A673 (cell line): ENCODE measurements at regions not wholly inside any gene's neighbourhood (a gene's known extent, or its start where the extent isn't known, plus 50 kb on each side); places are given as distances from the start of the nearest gene placed in this dataset. TPM values are rescaled to one million over a fixed set of nuclear protein-coding genes. Genes with fewer than 3 reads are reported as not detected.

ENCODE experiments used
- BruUV-seq: library from RNA; stranded (reverse); fragments of 400-500 nt; replicated peaks from 2 replicates; lab custom pipeline; 2021; lab: Mats Ljungman, UMichigan
- CTCF ChIA-PET: fragments of 300-600 bp; sonication (Branson Sonifier 250); formaldehyde crosslinking; loops from one replicate; lab custom pipeline; 2022; ENCODE audit warnings: antibody characterized with exemption; lab: Charles Lee
- POLR2A ChIA-PET: fragments of 300-600 bp; sonication (Branson Sonifier 250); formaldehyde crosslinking; loops from one replicate; lab custom pipeline; 2022; ENCODE audit warnings: antibody characterized with exemption; ENCODE audit not compliant: low non-redundant PET; lab: Charles Lee
- DNase-seq: peaks from one replicate; pipeline ENCODE4 v3.0.0-alpha.2; 2015; ENCODE audit warnings: low spot score
- H3K27ac ChIP-seq: fragments of 200-600 bp; sonication (generic); 2 replicates; pipeline ENCODE4 v1.5.1; 2016; ENCODE audit warnings: mixed run types, low read depth, mild to moderate bottlenecking, mixed read lengths, antibody characterized with exemption, low read length; ENCODE audit not compliant: poor library complexity, severe bottlenecking
- H3K27me3 ChIP-seq: fragments of 200-600 bp; sonication (generic); replicated peaks from 2 replicates; pipeline ENCODE4 v1.6.1; 2017; ENCODE audit warnings: mixed run types, low read depth, mild to moderate bottlenecking, mixed read lengths, antibody characterized with exemption, low read length; ENCODE audit not compliant: insufficient read depth, poor library complexity
- H3K36me3 ChIP-seq: fragments of 200-600 bp; sonication (generic); 2 replicates; pipeline ENCODE4 v1.6.1; 2016; ENCODE audit warnings: mixed run types, mild to moderate bottlenecking, mixed read lengths, antibody characterized with exemption, low read length; ENCODE audit not compliant: insufficient read depth, poor library complexity, severe bottlenecking
- H3K4me1 ChIP-seq: fragments of 200-600 bp; sonication (generic); 2 replicates; pipeline ENCODE4 v1.6.1; 2017; ENCODE audit warnings: mixed run types, mild to moderate bottlenecking, mixed read lengths, antibody characterized with exemption, low read length; ENCODE audit not compliant: insufficient read depth, poor library complexity, severe bottlenecking
- H3K4me3 ChIP-seq: fragments of 200-600 bp; sonication (generic); 2 replicates; pipeline ENCODE4 v1.5.1; 2016; ENCODE audit warnings: low read depth, mixed run types, mild to moderate bottlenecking, mixed read lengths, low read length; ENCODE audit not compliant: poor library complexity, severe bottlenecking
- H3K9me3 ChIP-seq: fragments of 200-600 bp; sonication (generic); 2 replicates; pipeline ENCODE4 v1.6.1; 2016; ENCODE audit warnings: mixed run types, low read depth, mild to moderate bottlenecking, mixed read lengths, antibody characterized with exemption, low read length; ENCODE audit not compliant: poor library complexity, severe bottlenecking
- EZH2 ChIP-seq: fragments of 200-600 bp; sonication (generic); IDR thresholded peaks from 2 replicates; pipeline ENCODE4 v1.6.1; 2017; ENCODE audit warnings: borderline replicate concordance, low read depth, mild to moderate bottlenecking, mixed read lengths, antibody characterized with exemption, low read length; ENCODE audit not compliant: poor library complexity, severe bottlenecking
- intact Hi-C: fragments of 100-400 bp; cut with micrococcal nuclease; formaldehyde crosslinking; loops from one replicate; pipeline ENCODE4 v1.10.0; 2022; ENCODE audit not compliant: unreplicated experiment
- microRNA-seq: library from miRNA; unstranded; fragments of <30 nt; microRNA quantifications from one replicate; pipeline ENCODE4 v1.2.0, GENCODE V29; 2021
- TF ChIP-seq, protein P1 (sequence below): fragments of 300-800, 200-600 bp; sonication (generic); conservative IDR thresholded peaks from 2 replicates; pipeline ENCODE4 v1.5.1; 2017; ENCODE audit warnings: low read depth, mild to moderate bottlenecking, antibody characterized with exemption, low read length, moderate library complexity, mixed read lengths

DNA sequence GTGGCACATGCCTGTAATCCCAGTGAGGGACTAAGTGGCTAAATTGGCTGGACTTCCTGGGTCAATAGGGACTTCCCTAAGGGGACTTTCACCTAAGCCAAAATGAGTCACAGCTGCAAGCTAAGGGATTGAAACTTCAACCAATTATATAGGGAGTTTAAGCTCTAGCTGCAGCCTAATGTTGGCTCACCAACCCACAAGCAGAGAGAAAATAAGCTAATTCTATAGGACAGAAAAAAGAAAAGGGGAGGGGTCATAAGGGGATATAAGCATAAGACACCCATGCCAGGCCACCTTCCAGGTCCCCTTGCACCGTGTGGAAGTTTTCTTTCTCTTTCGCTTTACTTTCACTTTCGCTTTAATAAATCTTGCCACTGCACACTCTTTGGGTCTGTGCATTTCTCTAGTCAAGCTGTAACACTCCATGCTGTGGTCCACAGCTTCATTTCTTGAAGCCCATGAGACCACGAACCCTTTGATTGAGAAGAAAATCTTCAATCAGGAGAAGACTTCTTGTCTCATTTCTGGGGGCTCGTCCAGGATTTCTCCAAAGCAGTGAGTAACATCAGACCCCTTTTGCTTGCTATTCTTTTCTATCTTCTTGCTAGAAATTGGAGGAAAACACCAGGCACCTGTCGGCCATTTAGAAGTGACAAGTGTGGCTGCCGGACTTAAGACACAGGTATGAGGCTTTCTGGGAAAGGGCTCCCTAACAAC, 192.3 kb downstream of the IGSF11 start:
- Histone ChIP-seq H3K4me1 (no peaks in the 10 kb centered on the region), H3K27ac (no peak overlapping the region), H3K9me3 (peaks cover 20% of the 10 kb centered on the region), H3K27me3 (no peaks in the 10 kb centered on the region), H3K36me3 (no peaks in the 10 kb centered on the region), H3K4me3 (no peak overlapping the region)
- BruUV-seq: no TSS peak
- CTCF ChIA-PET: interaction anchor here (0.6 kb wide), 1 partner anchor 520 kb away, joined by 3 read pairs; no protein-coding TSS in a partner anchor
- DNase-seq: no peak
- intact Hi-C loops: no loop called here
- POLR2A ChIA-PET: no interaction called here
- TF ChIP-seq, protein P1, sequence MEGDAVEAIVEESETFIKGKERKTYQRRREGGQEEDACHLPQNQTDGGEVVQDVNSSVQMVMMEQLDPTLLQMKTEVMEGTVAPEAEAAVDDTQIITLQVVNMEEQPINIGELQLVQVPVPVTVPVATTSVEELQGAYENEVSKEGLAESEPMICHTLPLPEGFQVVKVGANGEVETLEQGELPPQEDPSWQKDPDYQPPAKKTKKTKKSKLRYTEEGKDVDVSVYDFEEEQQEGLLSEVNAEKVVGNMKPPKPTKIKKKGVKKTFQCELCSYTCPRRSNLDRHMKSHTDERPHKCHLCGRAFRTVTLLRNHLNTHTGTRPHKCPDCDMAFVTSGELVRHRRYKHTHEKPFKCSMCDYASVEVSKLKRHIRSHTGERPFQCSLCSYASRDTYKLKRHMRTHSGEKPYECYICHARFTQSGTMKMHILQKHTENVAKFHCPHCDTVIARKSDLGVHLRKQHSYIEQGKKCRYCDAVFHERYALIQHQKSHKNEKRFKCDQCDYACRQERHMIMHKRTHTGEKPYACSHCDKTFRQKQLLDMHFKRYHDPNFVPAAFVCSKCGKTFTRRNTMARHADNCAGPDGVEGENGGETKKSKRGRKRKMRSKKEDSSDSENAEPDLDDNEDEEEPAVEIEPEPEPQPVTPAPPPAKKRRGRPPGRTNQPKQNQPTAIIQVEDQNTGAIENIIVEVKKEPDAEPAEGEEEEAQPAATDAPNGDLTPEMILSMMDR: no peak
- TF ChIP-seq EZH2: no peak

DNA sequence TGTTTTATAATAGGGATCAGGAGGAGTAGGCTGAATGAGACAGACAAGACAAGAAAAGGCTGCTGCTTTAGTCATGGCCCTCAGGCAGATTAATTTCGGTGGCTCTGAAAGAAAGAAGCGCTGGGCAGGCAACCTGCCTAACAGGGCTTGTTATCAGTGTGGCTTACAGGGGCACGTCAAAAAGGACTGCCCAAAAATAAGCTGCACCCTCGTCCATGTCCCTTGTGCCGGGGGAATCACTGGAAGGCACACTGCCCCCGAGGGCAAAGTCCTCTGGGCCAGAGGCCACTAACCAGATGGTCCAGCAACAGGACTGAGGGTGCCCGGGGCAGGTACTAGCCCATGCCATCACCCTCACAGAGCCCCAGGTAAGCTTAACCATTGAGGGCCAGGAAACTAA, 188.5 kb downstream of the IGSF11 start:
- no peaks in the 10 kb centered on the region for H3K4me1 ChIP-seq
- ChIA-PET CTCF (interaction anchor here (0.7 kb wide), 1 partner anchor 68 kb away, joined by 4 read pairs; no protein-coding TSS in a partner anchor), POLR2A (no interaction called here)
- peaks cover 20% of the 10 kb centered on the region for H3K9me3 ChIP-seq
- H3K27ac ChIP-seq: no peak overlapping the region
- H3K27me3 ChIP-seq: no peaks in the 10 kb centered on the region
- no peak for DNase-seq
- TF ChIP-seq, protein P1: no peak
- no peak for TF ChIP-seq EZH2
- no TSS peak for BruUV-seq
- no peak overlapping the region for H3K4me3 ChIP-seq
- H3K36me3 ChIP-seq: no peaks in the 10 kb centered on the region
- intact Hi-C loops: no loop called here

Small RNAs in the stretch of these regions (microRNA-seq; reads per million reads assigned to microRNA genes)
- not detected for gene MIR4447
